ENCODE measurements at regions not wholly inside any gene's neighbourhood (a gene's known extent, or its start where the extent isn't known, plus 50 kb on each side); places are given as distances from the start of the nearest gene placed in this dataset.

GRCh38 chr2:236943841-236944513, 141.7 kb upstream of the COPS8 start:
- WGBS, 3 donors = 85 to 91% (median 89%) methylated on average over 3 of the region's 3 CpGs
- Histone ChIP-seq H3K4me3 (no peak overlapping the region), H3K27me3 (no peaks in the 10 kb centered on the region), H3K4me1 (ENCODE audit: insufficient read depth) (peaks cover 6% of the 10 kb centered on the region), H3K36me3 (no peaks in the 10 kb centered on the region), H3K9me3 (no peaks in the 10 kb centered on the region), H3K27ac (no peak overlapping the region)
- no peak for DNase-seq
- intact Hi-C loops (cut with DNase I) = no loop called here
- no peak for TF ChIP-seq EP300 (IDR thresholded peaks at IDR 0.05)
- TF ChIP-seq CTCF (IDR thresholded peaks at IDR 0.05) = no peak
- TF ChIP-seq POLR2A (IDR thresholded peaks at IDR 0.05) = no peak

- Histone ChIP-seq H3K27me3 (no peaks in the 10 kb centered on the region), H3K27ac (no peak overlapping the region), H3K4me1 (ENCODE audit: insufficient read depth) (peaks cover 6% of the 10 kb centered on the region), H3K4me3 (no peak overlapping the region), H3K36me3 (no peaks in the 10 kb centered on the region), H3K9me3 (no peaks in the 10 kb centered on the region)
- 91 to 96% (median 95%) methylated on average over 7 of the region's 7 CpGs for WGBS, 3 donors
- no peak for TF ChIP-seq EP300 (IDR thresholded peaks at IDR 0.05)
- TF ChIP-seq CTCF (IDR thresholded peaks at IDR 0.05) = no peak
- TF ChIP-seq POLR2A (IDR thresholded peaks at IDR 0.05) = no peak
- intact Hi-C loops (cut with DNase I) = no loop called here
- no peak for DNase-seq
Measured at GRCh38 chr2:236944561-236944960, 141.1 kb upstream of the COPS8 start.

- Histone ChIP-seq H3K27ac (no peak overlapping the region), H3K36me3 (no peaks in the 10 kb centered on the region), H3K27me3 (no peaks in the 10 kb centered on the region), H3K4me1 (ENCODE audit: insufficient read depth) (peaks cover 6% of the 10 kb centered on the region), H3K9me3 (no peaks in the 10 kb centered on the region), H3K4me3 (no peak overlapping the region)
- intact Hi-C loops (cut with DNase I) = no loop called here
- TF ChIP-seq POLR2A (IDR thresholded peaks at IDR 0.05) (no peak), CTCF (IDR thresholded peaks at IDR 0.05) (no peak), EP300 (IDR thresholded peaks at IDR 0.05) (no peak)
- DNase-seq = no peak
- 87 to 94% (median 92%) methylated on average over 6 of the region's 6 CpGs for WGBS, 3 donors
Measured at GRCh38 chr2:236945431-236946016, 140.2 kb upstream of the COPS8 start.

GRCh38 chr2:236946871-236947270, 138.8 kb upstream of the COPS8 start:
- Histone ChIP-seq H3K36me3 (no peaks in the 10 kb centered on the region), H3K27me3 (no peaks in the 10 kb centered on the region), H3K4me1 (ENCODE audit: insufficient read depth) (peaks cover 6% of the 10 kb centered on the region), H3K27ac (no peak overlapping the region), H3K4me3 (no peak overlapping the region), H3K9me3 (no peaks in the 10 kb centered on the region)
- WGBS, 3 donors = 33 to 53% (median 39%) methylated on average over 4 of the region's 4 CpGs
- no peak for TF ChIP-seq EP300 (IDR thresholded peaks at IDR 0.05)
- no peak for TF ChIP-seq POLR2A (IDR thresholded peaks at IDR 0.05)
- TF ChIP-seq CTCF (IDR thresholded peaks at IDR 0.05) = no peak
- intact Hi-C loops (cut with DNase I) = no loop called here
- DNase-seq = no peak

Measured in ovary (tissue), 7 donors.